Astrocyte (in vitro differentiated cells and primary cell): ENCODE measurements at regions not wholly inside any gene's neighbourhood (a gene's known extent, or its start where the extent isn't known, plus 50 kb on each side); places are given as distances from the start of the nearest gene placed in this dataset.

Source experiments
- CTCF ChIP-seq: IDR thresholded peaks from 2 replicates; pipeline ENCODE4 v1.5.1; 2011; ENCODE audit warnings: low read depth, mild to moderate bottlenecking, inconsistent platforms, low read length, moderate library complexity; ENCODE audit not compliant: insufficient read depth
- EZH2 ChIP-seq: IDR thresholded peaks from 2 replicates; pipeline ENCODE4 v1.6.1; 2012; ENCODE audit warnings: mild to moderate bottlenecking, low read length, inconsistent platforms; ENCODE audit not compliant: insufficient read depth

GRCh38 chr2:7719876-7720275 lies 802.7 kb downstream of the RNF144A start:
- TF ChIP-seq CTCF (no peak), EZH2 (no peak)
